Upper lobe of right lung (tissue), 1 donor: ENCODE measurements at regions not wholly inside any gene's neighbourhood (a gene's known extent, or its start where the extent isn't known, plus 50 kb on each side); places are given as distances from the start of the nearest gene placed in this dataset.

ENCODE experiments used
- ATAC-seq: fragments of 200-7000 bp; cut with Tn5 transposase; one replicate; pipeline ENCODE4 v1.9.1; 2020; ENCODE audit warnings: mild to moderate bottlenecking, moderate library complexity
- DNase-seq: peaks from one replicate; pipeline ENCODE4 v3.0.0-alpha.2; 2020
- H3K27ac ChIP-seq: fragments of 200-600 bp; one replicate; pipeline ENCODE4 v1.8.0; 2022
- H3K27me3 ChIP-seq: fragments of 200-600 bp; one replicate; pipeline ENCODE4 v1.8.0; 2022; ENCODE audit warnings: mild to moderate bottlenecking
- H3K36me3 ChIP-seq: fragments of 200-600 bp; one replicate; pipeline ENCODE4 v1.8.0; 2022
- H3K4me1 ChIP-seq: fragments of 200-600 bp; one replicate; pipeline ENCODE4 v1.8.0; 2022
- H3K4me3 ChIP-seq: fragments of 200-600 bp; one replicate; pipeline ENCODE4 v1.8.0; 2022; ENCODE audit warnings: mild to moderate bottlenecking
- H3K9me3 ChIP-seq: fragments of 200-600 bp; one replicate; pipeline ENCODE4 v1.8.0; 2022
- CTCF ChIP-seq: fragments of 200-600 bp; IDR thresholded peaks from one replicate; pipeline ENCODE4 v1.8.0; 2022; ENCODE audit warnings: antibody characterized with exemption
- intact Hi-C: fragments of 100-400 bp; cut with DNase I; formaldehyde crosslinking; loops from one replicate; pipeline ENCODE4 v1.11.0; 2022
- donor health status: DM: no; HTN: yes; CAD: no; lungs with severe emphysema.

GRCh38 chr2:118524911-118525310 lies 322.5 kb downstream of the EN1 start:
- no peak for DNase-seq
- Histone ChIP-seq H3K27ac (no peak overlapping the region), H3K4me3 (no peak overlapping the region), H3K36me3 (no peaks in the 10 kb centered on the region), H3K9me3 (no peaks in the 10 kb centered on the region), H3K27me3 (no peaks in the 10 kb centered on the region), H3K4me1 (no peaks in the 10 kb centered on the region)
- intact Hi-C loops = no loop called here
- TF ChIP-seq CTCF = no peak
- no peak for ATAC-seq

GRCh38 chr2:118523761-118524160 lies 323.7 kb downstream of the EN1 start:
- Histone ChIP-seq H3K9me3 (no peaks in the 10 kb centered on the region), H3K4me1 (no peaks in the 10 kb centered on the region), H3K27me3 (no peaks in the 10 kb centered on the region), H3K4me3 (no peak overlapping the region), H3K36me3 (no peaks in the 10 kb centered on the region), H3K27ac (no peak overlapping the region)
- DNase-seq (no peak), ATAC-seq (no peak)
- intact Hi-C loops = no loop called here
- no peak for TF ChIP-seq CTCF

GRCh38 chr2:118521960-118522359 lies 325.5 kb downstream of the EN1 start:
- DNase-seq = no peak
- intact Hi-C loops = no loop called here
- TF ChIP-seq CTCF = no peak
- no peak for ATAC-seq
- Histone ChIP-seq H3K4me1 (no peaks in the 10 kb centered on the region), H3K36me3 (no peaks in the 10 kb centered on the region), H3K27me3 (no peaks in the 10 kb centered on the region), H3K9me3 (no peaks in the 10 kb centered on the region), H3K27ac (no peak overlapping the region), H3K4me3 (no peak overlapping the region)

- no peaks in the 10 kb centered on the region for H3K36me3 ChIP-seq
- no peak overlapping the region for H3K27ac ChIP-seq
- ATAC-seq (no peak), DNase-seq (no peak)
- H3K9me3 ChIP-seq = no peaks in the 10 kb centered on the region
- H3K4me3 ChIP-seq = no peak overlapping the region
- H3K4me1 ChIP-seq = no peaks in the 10 kb centered on the region
- TF ChIP-seq CTCF = no peak
- H3K27me3 ChIP-seq = no peaks in the 10 kb centered on the region
- intact Hi-C loops = no loop called here
These were observed 326.2 kb downstream of the EN1 start for GRCh38 chr2:118521272-118521671.

GRCh38 chr2:118520246-118520645 lies 327.2 kb downstream of the EN1 start:
- H3K9me3 ChIP-seq = no peaks in the 10 kb centered on the region
- intact Hi-C loops = no loop called here
- H3K4me1 ChIP-seq = no peaks in the 10 kb centered on the region
- no peak for ATAC-seq
- H3K36me3 ChIP-seq = no peaks in the 10 kb centered on the region
- no peak for DNase-seq
- H3K27me3 ChIP-seq = no peaks in the 10 kb centered on the region
- H3K27ac ChIP-seq = no peak overlapping the region
- TF ChIP-seq CTCF = no peak
- no peak overlapping the region for H3K4me3 ChIP-seq

GRCh38 chr2:118519511-118519910 lies 327.9 kb downstream of the EN1 start:
- H3K36me3 ChIP-seq = no peaks in the 10 kb centered on the region

More at GRCh38 chr2:118519511-118519910, 327.9 kb downstream of the EN1 start:
- Histone ChIP-seq H3K4me1 (no peaks in the 10 kb centered on the region), H3K4me3 (no peak overlapping the region), H3K27me3 (no peaks in the 10 kb centered on the region), H3K27ac (no peak overlapping the region), H3K9me3 (no peaks in the 10 kb centered on the region)
- TF ChIP-seq CTCF = no peak
- DNase-seq (no peak), ATAC-seq (no peak)
- intact Hi-C loops = no loop called here
